ENCODE measurements at regions not wholly inside any gene's neighbourhood (a gene's known extent, or its start where the extent isn't known, plus 50 kb on each side); places are given as distances from the start of the nearest gene placed in this dataset.

DNA sequence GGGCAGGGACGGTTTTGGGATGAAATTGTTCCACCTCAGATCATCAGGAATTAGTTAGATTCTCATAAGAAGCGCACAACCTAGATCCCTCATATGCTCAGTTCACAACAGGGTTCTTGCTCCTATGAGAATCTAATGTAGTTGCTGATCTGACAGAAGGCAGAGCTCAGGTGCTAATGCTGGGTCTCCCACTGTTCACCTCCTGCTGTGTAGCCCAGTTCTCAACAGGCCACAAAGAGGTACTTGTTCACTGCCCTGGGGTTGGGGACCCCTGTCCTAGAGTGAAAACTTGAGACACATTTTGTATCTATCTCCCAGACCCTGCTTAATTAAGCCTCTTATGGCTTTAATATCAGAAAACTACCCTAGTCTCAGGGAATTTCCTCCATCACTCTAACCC lies 966.0 kb downstream of the PCDH17 start:
- TF ChIP-seq, protein P1, sequence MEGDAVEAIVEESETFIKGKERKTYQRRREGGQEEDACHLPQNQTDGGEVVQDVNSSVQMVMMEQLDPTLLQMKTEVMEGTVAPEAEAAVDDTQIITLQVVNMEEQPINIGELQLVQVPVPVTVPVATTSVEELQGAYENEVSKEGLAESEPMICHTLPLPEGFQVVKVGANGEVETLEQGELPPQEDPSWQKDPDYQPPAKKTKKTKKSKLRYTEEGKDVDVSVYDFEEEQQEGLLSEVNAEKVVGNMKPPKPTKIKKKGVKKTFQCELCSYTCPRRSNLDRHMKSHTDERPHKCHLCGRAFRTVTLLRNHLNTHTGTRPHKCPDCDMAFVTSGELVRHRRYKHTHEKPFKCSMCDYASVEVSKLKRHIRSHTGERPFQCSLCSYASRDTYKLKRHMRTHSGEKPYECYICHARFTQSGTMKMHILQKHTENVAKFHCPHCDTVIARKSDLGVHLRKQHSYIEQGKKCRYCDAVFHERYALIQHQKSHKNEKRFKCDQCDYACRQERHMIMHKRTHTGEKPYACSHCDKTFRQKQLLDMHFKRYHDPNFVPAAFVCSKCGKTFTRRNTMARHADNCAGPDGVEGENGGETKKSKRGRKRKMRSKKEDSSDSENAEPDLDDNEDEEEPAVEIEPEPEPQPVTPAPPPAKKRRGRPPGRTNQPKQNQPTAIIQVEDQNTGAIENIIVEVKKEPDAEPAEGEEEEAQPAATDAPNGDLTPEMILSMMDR (IDR thresholded peaks at IDR 0.05), result no peak
- TF ChIP-seq EZH2 (IDR thresholded peaks at IDR 0.05; ENCODE audit: borderline replicate concordance, insufficient read depth, low read depth, low read length, poor library complexity, severe bottlenecking), result no peak
